NCI-H128 (cell line): ENCODE measurements at regions not wholly inside any gene's neighbourhood (a gene's known extent, or its start where the extent isn't known, plus 50 kb on each side); places are given as distances from the start of the nearest gene placed in this dataset.
"Not testable (repeated sequence)": the region's sequence is repeated elsewhere in the genome, so short reads cannot be mapped to it uniquely, and the experiment has no call there.

ENCODE experiments used
- DNase-seq: peaks from one replicate; lab custom pipeline; 2025; ENCODE audit not compliant: unreplicated experiment; lab: John Stamatoyannopoulos, UW

DNA sequence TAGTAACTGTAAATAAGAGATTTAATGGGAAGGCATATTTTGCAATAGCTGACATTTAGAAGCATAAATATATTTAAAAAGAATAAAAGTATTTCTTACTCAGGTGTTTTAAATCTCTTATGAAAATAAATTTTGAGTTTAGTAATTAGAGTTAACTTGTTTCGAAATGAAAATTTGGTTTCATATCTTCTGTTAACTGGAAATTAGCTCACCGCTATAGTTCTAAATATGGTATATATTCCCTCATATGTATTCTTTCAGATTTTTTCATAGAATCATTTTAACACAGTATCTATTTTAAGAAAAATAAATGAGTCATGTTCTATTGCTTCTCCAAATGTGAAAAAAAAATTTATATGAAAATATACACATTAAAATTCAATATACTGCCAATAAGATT lies 434.1 kb downstream of the DTWD2 start:
- DNase-seq, result no peak

DNA sequence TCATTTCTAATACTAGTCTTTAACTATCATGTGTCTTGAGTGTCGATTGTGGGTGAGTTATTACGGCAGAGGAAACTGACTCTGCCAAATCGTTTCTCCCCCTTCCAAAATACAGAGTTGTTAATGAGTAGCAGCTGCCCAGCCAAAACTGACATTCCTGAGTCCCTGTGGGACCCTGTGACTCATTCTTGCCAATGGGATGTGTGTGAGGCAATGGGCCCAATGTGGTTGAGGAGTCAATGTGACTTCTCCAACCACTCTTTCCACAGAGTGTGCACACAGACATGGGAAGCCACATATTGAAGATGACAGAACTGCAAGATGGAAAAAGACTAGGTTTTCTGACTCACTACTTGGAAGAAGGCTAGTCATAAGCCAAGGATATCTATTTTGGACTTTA lies 434.7 kb downstream of the DTWD2 start:
- no peak for DNase-seq

DNA sequence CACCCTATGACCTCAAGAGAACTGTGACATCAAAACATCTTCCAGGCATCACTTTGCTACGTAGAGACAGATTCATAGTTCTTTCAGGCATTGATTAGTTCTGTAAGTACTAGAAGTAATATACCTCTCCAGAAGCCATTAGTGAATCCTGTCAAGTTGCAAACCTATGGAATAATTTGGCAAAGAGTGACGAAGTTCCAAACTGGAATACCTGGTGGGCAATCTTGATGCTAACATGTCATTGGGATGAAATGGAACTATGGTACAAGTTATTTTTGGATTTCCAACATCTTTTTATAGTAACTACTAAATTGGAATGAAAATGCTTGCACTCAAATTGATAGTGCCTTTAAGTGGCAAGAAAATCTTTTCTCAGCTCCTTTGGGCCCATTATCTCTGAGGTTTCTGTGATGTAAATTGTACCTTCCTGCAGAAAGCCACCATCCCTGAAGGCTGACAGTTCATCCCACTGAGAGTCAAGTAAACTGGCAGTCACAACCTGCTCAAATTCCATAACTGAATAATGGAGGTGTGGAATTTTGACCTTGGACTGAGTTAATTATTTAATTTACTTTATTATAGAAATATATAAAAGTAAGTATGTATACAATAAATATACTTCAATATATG lies 435.5 kb downstream of the DTWD2 start:
- no peak for DNase-seq

DNA sequence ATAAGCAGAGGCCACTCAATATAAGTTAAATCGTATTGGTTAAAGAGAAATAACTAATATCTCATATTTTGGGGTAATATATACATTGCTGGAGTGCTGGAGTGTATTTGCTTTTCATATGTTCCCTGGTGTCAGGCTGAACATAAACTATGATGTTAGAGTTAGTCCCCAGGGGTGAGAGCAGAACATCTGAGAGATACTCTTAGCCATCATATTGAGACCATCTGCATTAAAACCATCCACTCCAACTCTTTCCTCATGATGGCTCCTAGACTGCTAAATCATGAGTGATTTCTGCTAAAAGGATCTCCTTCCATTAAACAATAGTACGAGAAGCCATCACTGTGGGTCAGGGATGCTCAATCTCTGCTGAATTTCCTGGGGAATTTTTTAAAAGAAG lies 436.2 kb downstream of the DTWD2 start:
- no peak for DNase-seq

DNA sequence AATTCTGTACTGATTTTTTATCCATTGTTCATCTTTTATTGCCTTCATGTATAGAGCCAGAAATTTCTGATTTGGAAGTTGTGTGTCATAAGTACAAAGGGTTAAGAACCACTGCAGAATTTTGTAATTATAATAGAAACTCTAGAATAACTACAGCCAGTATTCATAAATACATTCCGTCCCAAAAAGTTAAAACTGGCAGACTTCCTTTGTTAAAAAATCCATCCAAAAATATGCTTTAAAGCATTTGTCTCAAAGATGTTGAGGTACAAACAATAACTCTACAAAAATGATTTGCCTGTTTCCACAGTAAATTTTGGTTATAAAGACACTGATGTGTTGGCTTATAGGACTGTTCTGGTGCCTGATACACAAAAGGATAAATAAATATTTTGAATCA lies 436.6 kb downstream of the DTWD2 start:
- DNase-seq, result no peak

DNA sequence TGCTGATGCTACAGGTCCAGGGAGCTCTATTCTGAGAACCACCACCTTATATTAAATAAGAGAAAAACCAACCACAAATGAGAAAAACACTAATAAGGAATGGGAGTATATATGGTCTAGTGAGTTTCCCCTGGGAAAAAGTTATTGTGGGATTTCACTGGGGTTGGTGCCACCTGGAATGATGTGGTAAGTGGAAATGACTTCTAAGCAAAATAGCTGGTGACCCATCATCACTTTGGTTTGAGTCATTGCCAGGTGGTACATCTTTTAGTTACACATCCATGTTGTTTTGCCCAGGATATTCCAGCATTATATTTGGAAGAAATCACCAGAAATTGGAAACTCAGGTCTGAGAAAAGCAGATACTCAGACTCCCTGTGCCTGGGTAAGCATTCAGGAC lies 437.3 kb downstream of the DTWD2 start:
- DNase-seq, result no peak

DNA sequence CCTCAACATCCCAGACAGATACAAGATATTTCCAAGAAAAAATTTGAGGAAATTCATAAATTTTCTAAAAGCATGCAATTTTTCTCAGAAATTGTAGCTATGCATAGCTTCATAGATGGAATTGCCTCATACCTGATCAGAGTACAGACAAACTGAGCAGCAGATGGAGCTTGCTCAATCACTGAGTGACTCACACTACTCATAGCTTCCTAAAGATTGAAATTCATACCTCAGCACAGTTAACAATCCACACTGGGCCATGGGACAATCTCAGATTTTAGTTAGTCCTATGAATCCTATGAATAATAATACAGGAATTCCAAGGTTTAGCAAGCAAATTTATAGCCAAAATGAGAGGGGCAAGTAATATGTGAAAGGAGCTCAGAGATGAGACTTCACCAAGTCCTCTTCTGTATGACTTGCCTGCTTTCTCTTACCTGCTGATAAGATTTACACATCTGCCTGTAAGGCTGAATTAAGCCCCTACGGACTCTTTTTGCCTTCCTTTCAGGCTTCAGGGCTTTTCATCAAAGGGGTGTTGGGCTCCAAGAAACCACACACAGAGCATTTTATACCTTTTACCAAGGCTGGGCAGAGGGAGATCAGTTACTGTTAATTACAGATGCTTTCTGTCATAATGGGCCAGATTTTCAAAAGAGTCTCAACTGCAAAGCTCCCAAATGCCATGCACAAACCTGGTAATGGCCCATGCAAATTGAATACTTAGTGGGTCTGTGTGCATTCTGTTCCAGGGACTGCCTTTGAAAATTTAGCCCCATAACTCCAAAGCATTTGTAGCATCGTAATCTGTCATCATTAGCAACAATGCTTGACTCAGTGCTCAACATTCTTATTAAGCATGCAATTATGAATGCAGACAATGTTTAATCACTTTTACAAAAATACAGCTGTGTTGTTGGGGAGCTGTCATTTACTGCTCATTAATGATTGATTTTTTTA lies 439.3 kb downstream of the DTWD2 start:
- DNase-seq, result no peak

DNA sequence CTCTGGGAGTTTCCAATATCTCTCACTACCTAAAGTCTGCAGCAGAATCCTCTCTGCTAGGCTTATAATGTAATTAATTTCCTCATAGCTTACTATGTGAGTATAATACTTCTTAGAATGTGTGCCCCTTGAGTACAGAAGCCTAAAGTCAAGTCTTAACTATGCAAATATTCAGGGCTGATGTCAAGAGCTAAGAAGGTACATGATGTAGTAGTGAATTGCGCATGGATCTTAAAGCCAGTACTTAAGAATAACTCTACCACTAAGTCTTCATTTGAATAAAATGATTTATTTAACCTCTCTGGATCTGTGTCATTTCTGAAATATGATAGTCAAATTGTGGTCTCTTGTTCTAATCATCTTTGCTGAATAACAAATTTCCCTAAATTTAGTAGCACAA lies 442.9 kb downstream of the DTWD2 start:
- DNase-seq, result no peak

DNA sequence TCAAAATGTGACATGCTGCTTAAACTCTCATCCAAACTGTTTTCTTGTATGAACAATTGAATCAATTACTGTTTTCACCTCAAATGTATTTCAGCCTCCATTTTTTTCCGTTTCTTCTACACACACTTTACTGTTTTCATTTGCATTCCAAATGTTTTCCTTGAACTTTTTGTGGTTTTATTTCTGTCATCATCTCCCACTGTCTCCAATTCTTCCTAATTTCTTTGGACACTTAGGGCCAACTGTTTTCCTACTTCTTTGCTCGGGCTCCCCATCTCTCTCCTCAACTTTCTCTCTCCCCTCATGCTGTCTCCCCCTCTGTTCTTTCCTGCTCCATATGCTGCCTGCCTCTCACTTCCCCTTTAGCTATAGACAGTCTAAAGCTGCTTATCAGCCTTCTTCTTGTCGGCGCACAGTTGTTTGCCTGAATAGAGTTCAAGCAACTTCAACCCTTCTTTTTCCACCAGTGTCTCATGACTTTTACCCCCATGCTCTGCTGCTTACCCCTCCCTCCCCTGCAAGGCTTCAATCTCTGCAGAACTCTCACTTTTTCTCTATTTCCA lies 443.4 kb downstream of the DTWD2 start:
- no peak for DNase-seq

DNA sequence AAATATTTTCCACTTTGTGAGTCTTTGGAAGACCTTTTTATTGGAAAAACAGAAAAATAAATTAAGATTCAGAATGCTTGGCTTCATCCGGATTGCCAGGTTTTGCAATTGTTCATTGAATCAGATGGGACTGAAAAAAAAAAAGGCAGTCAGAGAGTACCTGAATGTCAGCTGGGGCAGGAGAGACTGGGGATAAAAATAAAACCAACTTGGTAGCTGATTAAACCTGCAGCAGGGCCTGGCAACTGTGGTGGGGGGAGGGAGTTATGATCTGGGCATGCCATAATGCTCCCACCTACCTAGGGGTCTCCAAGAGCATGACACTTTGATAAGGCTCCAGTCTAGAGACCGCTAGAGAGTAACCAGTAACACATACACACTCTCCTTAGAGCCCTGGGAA lies 454.4 kb downstream of the DTWD2 start:
- no peak for DNase-seq

DNA sequence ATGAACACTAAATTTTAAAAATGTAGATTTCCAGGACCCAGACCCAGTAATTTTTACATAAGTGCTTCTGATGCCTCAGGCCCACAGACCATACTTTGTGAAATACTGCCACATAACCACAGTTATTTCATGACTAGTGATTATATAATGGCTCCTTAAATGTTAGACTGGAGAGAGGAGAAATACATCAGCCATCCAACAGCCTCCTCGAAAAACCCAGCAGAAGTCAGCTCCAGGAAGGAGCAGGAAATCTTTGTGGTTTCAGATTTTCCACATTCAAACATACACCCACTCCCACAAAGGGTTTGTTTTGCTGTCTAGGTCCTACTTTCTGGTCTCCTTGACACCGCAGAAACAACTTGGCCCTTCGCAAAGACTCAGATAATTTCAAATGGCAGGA lies 455.2 kb downstream of the DTWD2 start:
- DNase-seq, result no peak

DNA sequence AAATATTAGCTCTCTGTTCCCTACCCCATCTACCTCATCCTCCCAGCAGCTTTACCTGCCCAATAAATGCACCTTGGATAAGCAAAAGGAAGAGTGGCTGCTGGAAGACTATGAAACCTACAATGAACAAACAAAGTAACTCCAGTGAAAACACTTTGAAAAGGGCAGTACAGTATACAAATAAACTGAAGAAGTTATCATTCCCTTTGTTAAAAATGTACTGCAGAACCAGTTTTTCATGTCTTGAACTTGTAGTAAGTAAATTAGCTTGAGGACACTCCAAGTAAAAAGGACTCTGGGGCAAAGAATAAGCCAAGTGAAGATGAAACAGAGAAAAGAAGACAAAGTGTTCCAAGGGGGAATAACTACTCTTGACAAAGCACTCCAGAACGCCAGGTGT lies 457.1 kb downstream of the DTWD2 start:
- DNase-seq, result no peak

DNA sequence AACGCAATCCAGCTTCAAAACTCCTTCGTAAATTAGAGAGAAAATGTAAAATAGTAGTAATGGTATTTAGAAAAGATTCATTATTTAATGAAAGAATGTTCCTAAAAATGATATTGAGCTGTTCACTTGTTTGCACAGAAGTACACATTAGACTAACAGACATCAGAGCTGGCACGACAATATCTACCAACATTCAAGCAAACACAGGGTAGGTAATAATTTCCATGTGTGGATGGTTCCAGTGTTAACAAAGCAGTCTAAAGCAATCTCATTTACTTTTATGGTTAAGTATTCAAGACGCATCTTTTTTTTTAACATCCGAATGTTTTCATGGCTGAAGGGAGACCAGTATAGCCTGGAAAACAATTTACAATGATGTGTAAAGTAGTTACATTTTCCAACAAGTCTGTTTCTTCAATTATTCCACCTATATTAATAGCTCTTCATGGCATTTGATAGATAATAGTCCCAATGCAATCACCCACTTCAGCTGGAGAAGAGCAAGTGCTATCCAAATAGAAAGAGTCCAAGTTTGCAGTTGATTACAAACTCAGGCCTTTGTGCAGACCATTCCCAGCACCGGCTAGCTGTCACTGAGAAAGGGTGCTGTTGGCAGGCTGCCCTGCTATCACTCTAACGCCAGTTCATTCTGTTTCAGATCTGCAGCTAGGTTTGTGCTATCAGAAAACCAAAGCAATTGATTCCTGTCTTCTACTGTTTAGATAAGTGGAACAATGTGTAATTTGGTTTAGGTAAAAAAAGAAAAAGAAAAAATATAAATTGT lies 458.8 kb downstream of the DTWD2 start:
- no peak for DNase-seq

DNA sequence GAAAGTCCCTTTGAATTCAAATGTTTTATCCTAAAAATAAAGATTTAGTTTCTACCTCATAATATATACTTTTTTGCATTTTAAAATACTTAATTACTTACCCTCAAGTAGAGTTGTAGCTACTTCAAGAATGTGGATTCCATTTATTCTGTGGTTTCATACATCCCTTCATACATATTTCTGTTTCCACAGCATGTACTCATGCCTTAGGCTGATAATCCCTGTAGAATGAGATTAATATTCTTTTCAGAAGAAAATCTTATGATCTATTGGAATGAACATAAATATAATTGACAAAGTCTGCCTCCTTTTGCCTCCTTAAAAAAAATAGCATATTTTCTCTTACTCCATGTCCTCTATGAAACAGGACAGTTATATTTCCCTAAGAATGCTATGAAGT lies 465.7 kb downstream of the DTWD2 start:
- DNase-seq, result no peak

DNA sequence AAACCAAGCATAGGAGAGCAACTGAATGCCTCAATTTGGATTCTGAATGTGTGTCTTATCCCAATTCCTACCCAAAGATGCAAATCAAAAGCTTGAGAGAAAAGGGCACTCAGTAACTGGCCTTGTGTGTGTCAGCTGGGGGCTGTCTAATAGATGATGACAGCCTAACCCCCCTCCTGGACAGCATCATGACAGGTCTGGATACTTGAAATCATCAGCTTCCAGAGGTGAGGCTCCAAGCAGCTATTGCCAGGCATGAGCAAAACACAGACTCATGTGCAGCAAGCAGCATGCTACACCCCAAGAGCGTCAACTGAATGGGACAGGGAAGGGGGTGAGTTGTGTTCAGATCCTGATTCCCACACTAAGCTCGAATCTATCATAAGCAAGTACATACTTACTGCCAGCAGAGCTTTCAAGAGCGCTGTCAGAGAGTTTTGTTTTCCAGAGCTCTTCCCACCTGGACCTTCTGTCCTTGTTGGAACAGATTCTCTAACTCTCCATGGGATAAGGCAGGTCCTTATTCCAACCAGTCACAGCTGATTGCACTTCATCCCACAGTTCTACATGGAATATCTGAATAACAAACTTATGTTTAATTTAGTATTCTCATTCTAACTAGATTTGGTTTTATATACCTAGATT lies 467.5 kb downstream of the DTWD2 start:
- DNase-seq, result no peak

DNA sequence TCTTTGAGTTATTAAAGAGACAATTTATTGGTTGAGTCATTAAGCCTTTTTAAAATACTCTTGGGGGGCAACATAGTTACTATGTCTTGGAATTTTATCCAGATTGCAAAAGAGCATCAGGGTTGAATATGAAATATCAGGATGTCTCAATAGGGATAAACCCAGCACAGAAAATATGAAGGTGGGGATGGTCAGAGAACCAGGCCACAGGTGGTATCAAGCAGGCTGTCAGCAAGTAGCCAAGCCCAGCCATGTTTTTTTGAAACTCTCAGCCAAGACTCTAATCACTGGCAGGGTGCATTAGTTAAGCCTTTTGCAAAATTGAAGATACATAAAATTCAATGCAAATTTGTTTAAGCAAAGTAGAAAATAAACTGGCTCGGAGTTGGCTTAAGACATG lies 468.9 kb downstream of the DTWD2 start:
- no peak for DNase-seq

DNA sequence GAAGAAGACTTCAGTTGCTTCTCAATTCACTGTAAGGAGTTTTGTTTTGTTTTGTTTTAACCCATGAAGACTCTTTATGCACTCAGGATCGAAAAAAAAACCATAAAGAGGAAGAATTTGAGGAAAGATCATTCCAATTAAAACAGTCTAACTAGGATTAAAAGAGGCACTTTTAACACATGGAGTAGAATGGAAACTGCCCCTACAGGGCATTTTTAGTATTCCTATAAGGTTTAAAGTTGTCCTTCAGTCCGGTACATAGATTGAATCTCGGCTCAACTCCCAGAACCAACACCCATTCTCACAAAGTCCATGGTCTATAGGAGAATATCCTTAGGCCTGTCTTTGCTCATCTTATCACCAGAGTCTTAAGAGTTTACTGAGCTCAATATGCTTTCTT lies 469.6 kb downstream of the DTWD2 start:
- DNase-seq, result no peak

DNA sequence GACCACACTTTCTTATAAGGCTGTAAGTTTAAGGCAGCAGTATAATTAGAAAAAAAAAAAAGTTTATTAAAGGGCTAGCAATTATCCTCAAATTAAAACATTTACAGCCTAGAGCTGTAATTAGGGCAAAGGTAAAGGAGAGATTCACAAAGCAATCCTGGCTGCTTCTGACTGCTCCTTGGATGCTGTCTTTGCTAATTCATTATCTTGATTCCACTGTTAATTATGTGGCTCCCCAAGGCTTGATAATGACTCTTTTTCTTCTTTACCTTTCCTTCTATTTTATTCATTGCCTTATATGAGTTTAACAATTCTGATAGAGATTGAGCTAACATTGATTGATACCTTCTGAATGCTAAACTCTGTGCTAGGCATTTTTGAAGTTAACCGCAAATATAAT lies 476.5 kb downstream of the DTWD2 start:
- no peak for DNase-seq

DNA sequence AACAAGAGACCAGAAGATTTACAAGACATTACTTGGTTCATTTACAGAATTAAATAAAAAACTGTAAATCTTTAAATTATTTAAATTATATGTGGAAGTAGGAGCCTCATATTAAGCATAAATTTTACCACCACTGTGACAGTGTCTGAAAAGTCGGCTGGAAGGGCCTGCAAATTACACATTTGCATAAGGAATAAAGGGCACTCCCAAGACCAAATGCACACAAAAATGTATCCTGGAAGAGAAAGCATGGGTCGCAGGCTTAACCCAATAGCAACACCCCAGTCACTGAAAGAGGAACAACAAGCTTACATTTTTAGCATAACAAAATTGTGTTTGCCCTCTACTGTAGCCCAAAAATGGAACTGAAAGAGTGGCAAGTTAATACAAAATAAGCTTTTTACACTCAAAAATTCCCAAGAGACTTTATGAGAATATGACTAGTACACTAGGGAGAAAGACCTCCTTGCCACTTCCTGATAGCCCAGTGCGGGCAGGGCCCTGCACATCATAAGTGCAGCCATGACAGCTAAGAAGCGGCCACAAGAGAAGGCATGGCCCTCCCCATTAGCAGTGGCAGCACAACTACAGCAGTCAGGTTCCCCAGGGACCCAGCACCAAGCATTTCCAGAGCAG lies 482.0 kb downstream of the DTWD2 start:
- no peak for DNase-seq

DNA sequence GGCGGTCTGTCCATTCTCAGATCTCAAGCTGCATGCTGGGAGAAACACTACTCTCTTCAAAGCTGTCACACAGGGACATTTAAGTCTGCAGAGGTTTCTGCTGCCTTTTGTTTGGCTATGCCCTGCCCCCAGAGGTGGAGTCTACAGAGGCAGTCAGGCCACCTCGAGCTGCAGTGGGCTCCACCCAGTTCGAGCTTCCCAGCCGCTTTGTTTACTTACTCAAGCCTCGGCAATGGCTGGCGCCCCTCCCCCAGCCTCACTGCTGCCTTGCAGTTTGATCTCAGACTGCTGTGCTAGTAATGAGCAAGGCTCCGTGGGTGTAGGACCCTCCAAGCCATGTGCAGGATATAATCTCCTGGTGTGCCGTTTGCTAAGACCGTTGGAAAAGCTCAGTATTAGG lies 486.1 kb downstream of the DTWD2 start:
- DNase-seq, result not testable (repeated sequence)

DNA sequence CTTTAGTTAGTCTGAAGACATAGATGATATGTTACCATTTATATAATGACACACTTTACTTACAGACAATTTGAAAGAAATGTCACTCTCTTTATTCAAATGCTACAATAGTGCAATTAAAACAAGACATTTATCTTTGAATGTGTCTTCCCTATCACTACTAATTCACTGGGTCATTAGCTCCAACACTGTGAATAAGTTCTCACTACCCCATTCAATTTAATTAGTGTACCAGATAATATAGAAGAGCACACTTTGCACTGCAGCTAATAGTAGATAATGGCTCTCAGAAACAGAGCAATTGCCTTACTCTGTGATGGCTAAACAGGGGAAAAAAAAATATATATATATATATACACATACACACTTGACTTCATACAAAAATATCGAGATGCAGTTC lies 497.0 kb downstream of the DTWD2 start:
- no peak for DNase-seq
